ENCODE measurements at regions not wholly inside any gene's neighbourhood (a gene's known extent, or its start where the extent isn't known, plus 50 kb on each side); places are given as distances from the start of the nearest gene placed in this dataset.

DNA sequence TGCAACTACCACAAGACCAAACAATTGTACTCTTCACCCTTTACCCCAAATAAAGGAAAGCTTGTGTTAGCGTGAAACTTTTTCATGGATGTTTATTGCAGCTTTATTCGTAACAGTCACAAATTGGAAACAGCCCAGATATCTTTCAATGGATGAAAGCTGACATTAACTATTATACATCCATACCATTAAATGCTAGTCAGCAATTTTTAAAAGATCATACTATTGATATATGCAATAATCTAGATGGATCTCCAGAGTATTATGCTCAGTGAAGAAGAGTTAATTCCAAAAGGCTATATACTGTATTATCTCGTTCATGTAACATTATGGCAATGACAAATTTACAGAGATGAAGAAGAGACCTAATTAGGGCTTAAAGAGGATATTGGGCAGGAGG is 1491.2 kb upstream of the CDH8 start:
- TF ChIP-seq, protein P1, sequence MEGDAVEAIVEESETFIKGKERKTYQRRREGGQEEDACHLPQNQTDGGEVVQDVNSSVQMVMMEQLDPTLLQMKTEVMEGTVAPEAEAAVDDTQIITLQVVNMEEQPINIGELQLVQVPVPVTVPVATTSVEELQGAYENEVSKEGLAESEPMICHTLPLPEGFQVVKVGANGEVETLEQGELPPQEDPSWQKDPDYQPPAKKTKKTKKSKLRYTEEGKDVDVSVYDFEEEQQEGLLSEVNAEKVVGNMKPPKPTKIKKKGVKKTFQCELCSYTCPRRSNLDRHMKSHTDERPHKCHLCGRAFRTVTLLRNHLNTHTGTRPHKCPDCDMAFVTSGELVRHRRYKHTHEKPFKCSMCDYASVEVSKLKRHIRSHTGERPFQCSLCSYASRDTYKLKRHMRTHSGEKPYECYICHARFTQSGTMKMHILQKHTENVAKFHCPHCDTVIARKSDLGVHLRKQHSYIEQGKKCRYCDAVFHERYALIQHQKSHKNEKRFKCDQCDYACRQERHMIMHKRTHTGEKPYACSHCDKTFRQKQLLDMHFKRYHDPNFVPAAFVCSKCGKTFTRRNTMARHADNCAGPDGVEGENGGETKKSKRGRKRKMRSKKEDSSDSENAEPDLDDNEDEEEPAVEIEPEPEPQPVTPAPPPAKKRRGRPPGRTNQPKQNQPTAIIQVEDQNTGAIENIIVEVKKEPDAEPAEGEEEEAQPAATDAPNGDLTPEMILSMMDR (IDR thresholded peaks at IDR 0.05): no peak
- TF ChIP-seq POLR2AphosphoS5 (IDR thresholded peaks at IDR 0.05): no peak
